Ishikawa (cell line): ENCODE measurements at regions not wholly inside any gene's neighbourhood (a gene's known extent, or its start where the extent isn't known, plus 50 kb on each side); places are given as distances from the start of the nearest gene placed in this dataset.

Experiments used
- CEBPB ChIP-seq: IDR thresholded peaks from 2 replicates; pipeline ENCODE4 v1.6.1; 2012
- CREB1 ChIP-seq: IDR thresholded peaks from 2 replicates; pipeline ENCODE4 v1.6.1; 2012; ENCODE audit warnings: low read depth
- EGR1 ChIP-seq: IDR thresholded peaks from 2 replicates; pipeline ENCODE4 v1.6.1; 2012
- EP300 ChIP-seq: IDR thresholded peaks from 2 replicates; pipeline ENCODE4 v1.6.1; 2012; ENCODE audit warnings: borderline replicate concordance
- FOXM1 ChIP-seq: IDR thresholded peaks from 2 replicates; pipeline ENCODE4 v1.6.1; 2012; ENCODE audit warnings: low read depth, borderline replicate concordance
- MAX ChIP-seq: IDR thresholded peaks from 2 replicates; pipeline ENCODE4 v1.6.1; 2012
- NFIC ChIP-seq: IDR thresholded peaks from 2 replicates; pipeline ENCODE4 v1.6.1; 2012
- RAD21 ChIP-seq: IDR thresholded peaks from 2 replicates; pipeline ENCODE4 v1.6.1; 2012; ENCODE audit warnings: low read depth
- REST ChIP-seq: IDR thresholded peaks from 2 replicates; pipeline ENCODE4 v1.6.1; 2012; ENCODE audit warnings: low read depth, mild to moderate bottlenecking
- TAF1 ChIP-seq: IDR thresholded peaks from 2 replicates; pipeline ENCODE4 v1.6.1; 2012; ENCODE audit warnings: low read depth, mild to moderate bottlenecking
- TCF12 ChIP-seq: IDR thresholded peaks from 2 replicates; pipeline ENCODE4 v1.6.1; 2012; ENCODE audit warnings: low read depth
- TEAD4 ChIP-seq: IDR thresholded peaks from 2 replicates; pipeline ENCODE4 v1.6.1; 2012
- USF1 ChIP-seq: IDR thresholded peaks from 2 replicates; pipeline ENCODE4 v1.6.1; 2012
- YY1 ChIP-seq: IDR thresholded peaks from 2 replicates; pipeline ENCODE4 v1.6.1; 2012; ENCODE audit warnings: low read depth
- ZBTB7A ChIP-seq: IDR thresholded peaks from 2 replicates; pipeline ENCODE4 v1.6.1; 2012; ENCODE audit warnings: low read depth

GRCh38 chr10:44202952-44203351 is 181.9 kb downstream of the CXCL12 start:
- TF ChIP-seq USF1 (no peak), RAD21 (no peak), YY1 (no peak), FOXM1 (no peak)

GRCh38 chr10:44201656-44202055 is 183.2 kb downstream of the CXCL12 start:
- TF ChIP-seq CEBPB (no peak), CREB1 (no peak), REST (no peak), FOXM1 (no peak), RAD21 (no peak), TAF1 (no peak), USF1 (no peak), MAX (no peak), NFIC (no peak), EGR1 (no peak), YY1 (no peak), TCF12 (no peak), TEAD4 (no peak), EP300 (no peak)

GRCh38 chr10:44201011-44201410 is 183.9 kb downstream of the CXCL12 start:
- TF ChIP-seq USF1 (no peak), TEAD4 (no peak), EGR1 (no peak), TAF1 (no peak), EP300 (no peak)

GRCh38 chr10:44199991-44200655 is 184.8 kb downstream of the CXCL12 start:
- TF ChIP-seq CEBPB (no peak), MAX (no peak), TEAD4 (no peak), TAF1 (no peak), YY1 (no peak), RAD21 (no peak), FOXM1 (no peak), CREB1 (no peak), EGR1 (no peak), REST (no peak), NFIC (no peak), EP300 (no peak), TCF12 (no peak), ZBTB7A (no peak), USF1 (no peak)

GRCh38 chr10:44199267-44199666 is 185.6 kb downstream of the CXCL12 start:
- no peak for TF ChIP-seq EP300
- no peak for TF ChIP-seq TEAD4
- TF ChIP-seq TAF1: no peak
- no peak for TF ChIP-seq REST
- no peak for TF ChIP-seq ZBTB7A
- no peak for TF ChIP-seq MAX
- TF ChIP-seq USF1: no peak
- TF ChIP-seq EGR1: no peak
- no peak for TF ChIP-seq TCF12
- TF ChIP-seq RAD21: no peak
- TF ChIP-seq CREB1: no peak
- TF ChIP-seq CEBPB: no peak
- no peak for TF ChIP-seq FOXM1
- no peak for TF ChIP-seq NFIC
- no peak for TF ChIP-seq YY1
